GM12873 (cell line): ENCODE measurements at regions not wholly inside any gene's neighbourhood (a gene's known extent, or its start where the extent isn't known, plus 50 kb on each side); places are given as distances from the start of the nearest gene placed in this dataset.

ENCODE experiments used
- CTCF ChIP-seq: IDR thresholded peaks from 2 replicates; pipeline ENCODE4 v1.5.1; 2012; ENCODE audit warnings: low read depth, mild to moderate bottlenecking, moderate library complexity, low read length, control low read depth; ENCODE audit not compliant: insufficient read depth; ENCODE audit errors: missing control alignments

GRCh38 chr4:184528051-184528450 lies 53.7 kb upstream of the IRF2 start:
- no peak for TF ChIP-seq CTCF

- TF ChIP-seq CTCF = no peak
These were observed 51.9 kb upstream of the IRF2 start for GRCh38 chr4:184526228-184526627.
